ENCODE measurements at regions not wholly inside any gene's neighbourhood (a gene's known extent, or its start where the extent isn't known, plus 50 kb on each side); places are given as distances from the start of the nearest gene placed in this dataset.

DNA sequence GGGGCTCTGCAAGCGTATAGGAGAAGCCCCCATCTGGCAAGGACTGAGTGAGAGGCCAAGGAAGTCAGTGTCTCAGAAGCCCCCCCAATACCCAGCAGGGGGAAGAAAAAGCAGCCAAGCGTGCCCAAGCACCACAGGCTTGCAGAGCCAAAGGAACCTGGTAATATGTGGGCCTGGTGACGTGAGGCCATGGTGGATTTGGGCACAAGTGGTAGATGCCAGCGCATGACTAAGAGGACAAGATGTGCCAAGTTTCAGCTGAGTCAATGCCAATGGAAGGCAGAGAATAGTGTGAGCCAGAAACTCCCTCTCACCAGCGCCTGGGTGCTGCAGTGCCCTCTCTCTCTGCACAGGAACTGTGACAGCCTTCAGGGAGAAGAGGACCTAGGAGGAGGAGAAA lies 110.0 kb downstream of the QRSL1 start:
- POLR2A ChIA-PET = no interaction called here

DNA sequence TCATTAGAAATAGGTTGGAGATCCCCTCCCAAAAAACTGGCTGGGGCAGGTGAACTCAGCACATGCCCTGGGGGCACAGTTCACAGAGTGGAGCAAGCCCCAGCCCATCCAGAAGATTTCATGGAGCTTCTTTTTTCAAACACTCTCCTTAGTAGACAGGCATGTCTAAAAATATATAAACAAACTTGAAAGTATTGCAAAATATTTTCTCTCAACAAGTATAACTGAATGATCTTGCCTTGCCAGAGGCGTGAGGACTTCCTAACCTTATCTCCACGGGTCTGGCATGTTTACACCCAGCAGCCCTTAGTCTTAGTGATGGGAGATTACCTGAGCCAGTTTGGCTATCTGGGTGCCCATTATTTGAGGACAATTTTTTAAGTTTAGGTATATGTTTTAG lies 107.1 kb downstream of the QRSL1 start:
- Histone ChIP-seq H3K4me1 (ENCODE audit: control insufficient read depth in 1 of 2, insufficient read depth in 2 of 2, low read depth in 1 of 2, low read length in 1 of 2) (no peaks in the 10 kb centered on the region), H3K4me2 (no peak overlapping the region), H3K9ac (no peak overlapping the region), H3K79me2 (ENCODE audit: insufficient read depth) (no peaks in the 10 kb centered on the region), H3K9me3 (no peaks in the 10 kb centered on the region), H3K36me3 (replicated peaks in 1 of 2; ENCODE audit: control insufficient read depth in 1 of 2, insufficient read depth in 2 of 2, low read length in 1 of 2) (no peaks in the 10 kb centered on the region), H3K27ac (ENCODE audit: low read depth in 2 of 2, low read length in 1 of 2) (no peak overlapping the region), H4K20me1 (ENCODE audit: insufficient read depth) (no peaks in the 10 kb centered on the region), H3F3A (replicated peaks; ENCODE audit: insufficient read depth) (no peaks in the 10 kb centered on the region), H3K27me3 (ENCODE audit: insufficient read depth) (no peaks in the 10 kb centered on the region), H2AFZ (ENCODE audit: low read depth) (no peak overlapping the region), H3K9me2 (no peaks in the 10 kb centered on the region), H3K4me3 (ENCODE audit: low read depth in 2 of 2, low read length in 1 of 2) (no peak overlapping the region)
- ChIA-PET CTCF (interaction anchor here (0.9 kb wide), 1 partner anchor 13 kb away, joined by 4 read pairs; no protein-coding TSS in a partner anchor), POLR2A (no interaction called here)
- no peak for TF ChIP-seq GABPA (IDR thresholded peaks at IDR 0.05; ENCODE audit: low read depth)
- TF ChIP-seq TCF12 (IDR thresholded peaks at IDR 0.05) = no peak
- no peak for TF ChIP-seq FOXJ3 (CRISPR knock-in tag; IDR thresholded peaks at IDR 0.05)
- TF ChIP-seq NRF1 (IDR thresholded peaks at IDR 0.05; ENCODE audit: low read depth, low read length) = no peak
- TF ChIP-seq PBX3 (IDR thresholded peaks at IDR 0.05) = no peak
- TF ChIP-seq RAD21 (IDR thresholded peaks at IDR 0.05; ENCODE audit: low read length) = no peak
- TF ChIP-seq, protein P1, sequence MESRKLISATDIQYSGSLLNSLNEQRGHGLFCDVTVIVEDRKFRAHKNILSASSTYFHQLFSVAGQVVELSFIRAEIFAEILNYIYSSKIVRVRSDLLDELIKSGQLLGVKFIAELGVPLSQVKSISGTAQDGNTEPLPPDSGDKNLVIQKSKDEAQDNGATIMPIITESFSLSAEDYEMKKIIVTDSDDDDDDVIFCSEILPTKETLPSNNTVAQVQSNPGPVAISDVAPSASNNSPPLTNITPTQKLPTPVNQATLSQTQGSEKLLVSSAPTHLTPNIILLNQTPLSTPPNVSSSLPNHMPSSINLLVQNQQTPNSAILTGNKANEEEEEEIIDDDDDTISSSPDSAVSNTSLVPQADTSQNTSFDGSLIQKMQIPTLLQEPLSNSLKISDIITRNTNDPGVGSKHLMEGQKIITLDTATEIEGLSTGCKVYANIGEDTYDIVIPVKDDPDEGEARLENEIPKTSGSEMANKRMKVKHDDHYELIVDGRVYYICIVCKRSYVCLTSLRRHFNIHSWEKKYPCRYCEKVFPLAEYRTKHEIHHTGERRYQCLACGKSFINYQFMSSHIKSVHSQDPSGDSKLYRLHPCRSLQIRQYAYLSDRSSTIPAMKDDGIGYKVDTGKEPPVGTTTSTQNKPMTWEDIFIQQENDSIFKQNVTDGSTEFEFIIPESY (IDR thresholded peaks at IDR 0.05; ENCODE audit: borderline replicate concordance, low read depth) = no peak
- TF ChIP-seq, protein P2, sequence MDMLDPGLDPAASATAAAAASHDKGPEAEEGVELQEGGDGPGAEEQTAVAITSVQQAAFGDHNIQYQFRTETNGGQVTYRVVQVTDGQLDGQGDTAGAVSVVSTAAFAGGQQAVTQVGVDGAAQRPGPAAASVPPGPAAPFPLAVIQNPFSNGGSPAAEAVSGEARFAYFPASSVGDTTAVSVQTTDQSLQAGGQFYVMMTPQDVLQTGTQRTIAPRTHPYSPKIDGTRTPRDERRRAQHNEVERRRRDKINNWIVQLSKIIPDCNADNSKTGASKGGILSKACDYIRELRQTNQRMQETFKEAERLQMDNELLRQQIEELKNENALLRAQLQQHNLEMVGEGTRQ (IDR thresholded peaks at IDR 0.05; ENCODE audit: borderline replicate concordance, low read depth, low read length) = no peak
- no peak for DNase-seq
- WGBS (ENCODE audit: low lambda C conversion rate) = 3% methylated on average over 2 of the region's 2 CpGs

More for the DNA sequence above, 110.0 kb downstream of the QRSL1 start:
- Histone ChIP-seq H3K4me2 (no peak overlapping the region), H3K27me3 (ENCODE audit: insufficient read depth) (no peaks in the 10 kb centered on the region), H3K4me1 (ENCODE audit: control insufficient read depth in 1 of 2, insufficient read depth in 2 of 2, low read depth in 1 of 2, low read length in 1 of 2) (no peaks in the 10 kb centered on the region), H3K9me2 (no peaks in the 10 kb centered on the region), H3K79me2 (ENCODE audit: insufficient read depth) (no peaks in the 10 kb centered on the region), H3K4me3 (ENCODE audit: low read depth in 2 of 2, low read length in 1 of 2) (no peak overlapping the region), H4K20me1 (ENCODE audit: insufficient read depth) (no peaks in the 10 kb centered on the region), H3K9me3 (no peaks in the 10 kb centered on the region), H3F3A (replicated peaks; ENCODE audit: insufficient read depth) (no peaks in the 10 kb centered on the region), H3K9ac (no peak overlapping the region), H3K27ac (ENCODE audit: low read depth in 2 of 2, low read length in 1 of 2) (no peak overlapping the region), H3K36me3 (replicated peaks in 1 of 2; ENCODE audit: control insufficient read depth in 1 of 2, insufficient read depth in 2 of 2, low read length in 1 of 2) (no peaks in the 10 kb centered on the region), H2AFZ (ENCODE audit: low read depth) (no peak overlapping the region)
- no peak for TF ChIP-seq TCF12 (IDR thresholded peaks at IDR 0.05)
- TF ChIP-seq NFIC (IDR thresholded peaks at IDR 0.05; ENCODE audit: borderline replicate concordance) = peak; percentile 42; the same call in 1 of the 2 replicates
- no peak for DNase-seq
- 40% methylated on average over 5 of the region's 5 CpGs for WGBS (ENCODE audit: low lambda C conversion rate)
- CTCF ChIA-PET = no interaction called here
